Lung (tissue), 11 donors: ENCODE measurements at regions not wholly inside any gene's neighbourhood (a gene's known extent, or its start where the extent isn't known, plus 50 kb on each side); places are given as distances from the start of the nearest gene placed in this dataset.

Source experiments
- ATAC-seq: fragments of 200-7000 bp; cut with Tn5 transposase; one replicate; pipeline ENCODE4 v1.9.1; 2020; ENCODE audit warnings: moderate number of reproducible peaks; ENCODE audit not compliant: insufficient read depth, low FRiP score
- DNase-seq, 3 donors: peaks; one replicate each; pipeline ENCODE4 v3.0.0-alpha.2; 2013 to 2017
- H3K27ac ChIP-seq, 2 donors: one replicate each; pipeline ENCODE4 v1.5.1; 2013; ENCODE audit warnings: mild to moderate bottlenecking in 2 of 2, moderate library complexity in 2 of 2, control low read depth in 1 of 2, inconsistent platforms in 1 of 2, low read depth in 1 of 2, low read length in 1 of 2
- H3K27me3 ChIP-seq, 3 donors: one replicate each; pipeline ENCODE4 v1.5.1; 2013; ENCODE audit warnings: low read length in 2 of 3; ENCODE audit not compliant: control insufficient read depth in 3 of 3, insufficient read depth in 3 of 3
- H3K36me3 ChIP-seq, 4 donors: one replicate each; pipeline ENCODE4 v1.5.1; 2013; ENCODE audit warnings: low read length in 4 of 4, mild to moderate bottlenecking in 1 of 4, moderate library complexity in 1 of 4; ENCODE audit not compliant: control insufficient read depth in 4 of 4, insufficient read depth in 4 of 4
- H3K4me1 ChIP-seq, 5 donors: one replicate each; pipeline ENCODE4 v1.5.1; 2013; ENCODE audit warnings: low read length in 5 of 5, mild to moderate bottlenecking in 2 of 5, moderate library complexity in 1 of 5; ENCODE audit not compliant: control insufficient read depth in 5 of 5, insufficient read depth in 5 of 5
- H3K4me3 ChIP-seq: one replicate; pipeline ENCODE4 v1.5.1; 2013; ENCODE audit warnings: mild to moderate bottlenecking, control low read depth, moderate library complexity
- H3K9ac ChIP-seq, 2 donors: one replicate each; pipeline ENCODE4 v1.5.1; 2013; ENCODE audit warnings: low read length in 2 of 2, control low read depth in 1 of 2; ENCODE audit not compliant: insufficient read depth in 1 of 2
- H3K9me3 ChIP-seq, 4 donors: one replicate each; pipeline ENCODE4 v1.5.1; 2013; ENCODE audit warnings: low read length in 3 of 4, mild to moderate bottlenecking in 1 of 4, moderate library complexity in 1 of 4; ENCODE audit not compliant: control insufficient read depth in 4 of 4, insufficient read depth in 3 of 4
- WGBS, 2 donors: extraction: QIAGEN DNeasy Blood & Tissue Kit; methylation state at CpG; one replicate each; pipeline ENCODE4 v1.1.7; 2013; 5-methylcytosine and 5-hydroxymethylcytosine counted together
- TF ChIP-seq, protein P1 (sequence below): IDR thresholded peaks from 2 replicates; pipeline ENCODE4 v1.5.1; 2012; ENCODE audit warnings: mild to moderate bottlenecking; ENCODE audit errors: control extremely low read depth, extremely low read depth
- donor health status: control.
- donor health status: control.
- donor health status: Bipolar disorder and iron deficiency.
- donor health status: healthy.
- donor health status: DM: yes; HTN: yes; CAD: no.

GRCh38 chr5:109922381-109922995 lies 232.8 kb downstream of the MAN2A1 start:
- ATAC-seq = no peak
- Histone ChIP-seq H3K9ac (no peak overlapping the region), H3K4me1 (peaks cover 0 to 9% (median 4%) of the 10 kb centered on the region in 5 donors), H3K4me3 (no peak overlapping the region), H3K27me3 (no peaks in the 10 kb centered on the region), H3K27ac (no peak overlapping the region), H3K9me3 (no peaks in the 10 kb centered on the region), H3K36me3 (no peaks in the 10 kb centered on the region)
- WGBS, 2 donors = 51 to 66% methylated on average over 6 of the region's 6 CpGs
- TF ChIP-seq, protein P1, sequence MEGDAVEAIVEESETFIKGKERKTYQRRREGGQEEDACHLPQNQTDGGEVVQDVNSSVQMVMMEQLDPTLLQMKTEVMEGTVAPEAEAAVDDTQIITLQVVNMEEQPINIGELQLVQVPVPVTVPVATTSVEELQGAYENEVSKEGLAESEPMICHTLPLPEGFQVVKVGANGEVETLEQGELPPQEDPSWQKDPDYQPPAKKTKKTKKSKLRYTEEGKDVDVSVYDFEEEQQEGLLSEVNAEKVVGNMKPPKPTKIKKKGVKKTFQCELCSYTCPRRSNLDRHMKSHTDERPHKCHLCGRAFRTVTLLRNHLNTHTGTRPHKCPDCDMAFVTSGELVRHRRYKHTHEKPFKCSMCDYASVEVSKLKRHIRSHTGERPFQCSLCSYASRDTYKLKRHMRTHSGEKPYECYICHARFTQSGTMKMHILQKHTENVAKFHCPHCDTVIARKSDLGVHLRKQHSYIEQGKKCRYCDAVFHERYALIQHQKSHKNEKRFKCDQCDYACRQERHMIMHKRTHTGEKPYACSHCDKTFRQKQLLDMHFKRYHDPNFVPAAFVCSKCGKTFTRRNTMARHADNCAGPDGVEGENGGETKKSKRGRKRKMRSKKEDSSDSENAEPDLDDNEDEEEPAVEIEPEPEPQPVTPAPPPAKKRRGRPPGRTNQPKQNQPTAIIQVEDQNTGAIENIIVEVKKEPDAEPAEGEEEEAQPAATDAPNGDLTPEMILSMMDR = no peak
- DNase-seq = no peak

DNA sequence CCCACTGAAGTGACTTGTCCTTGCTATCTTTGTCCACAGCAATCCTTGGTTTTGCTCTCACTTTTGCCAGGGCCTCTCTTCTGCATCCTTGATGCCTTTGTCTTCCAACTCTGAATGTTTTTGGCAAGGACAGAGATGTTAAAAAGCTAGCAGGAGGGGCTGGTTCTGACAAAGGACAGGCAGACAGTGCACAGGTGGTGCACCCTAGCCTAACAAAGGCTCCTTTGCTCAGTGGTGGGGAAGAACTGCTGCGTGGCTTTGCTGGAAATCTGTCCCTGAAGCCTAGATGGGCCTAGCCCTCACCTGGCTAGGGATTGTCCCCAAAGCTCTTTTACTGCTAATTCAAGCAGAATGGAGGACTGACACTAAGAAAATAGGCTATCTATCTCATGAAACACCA lies 233.5 kb downstream of the MAN2A1 start:
- no peak overlapping the region for H3K9ac ChIP-seq
- no peak for DNase-seq
- no peaks in the 10 kb centered on the region for H3K27me3 ChIP-seq
- no peaks in the 10 kb centered on the region for H3K36me3 ChIP-seq
- no peaks in the 10 kb centered on the region for H3K9me3 ChIP-seq
- no peak overlapping the region for H3K4me3 ChIP-seq
- TF ChIP-seq, protein P1 = no peak
- no peak overlapping the region for H3K27ac ChIP-seq
- no peak for ATAC-seq
- WGBS, 2 donors = 82 to 95% methylated on average over 1 of the region's 1 CpG
- peaks cover 0 to 9% (median 4%) of the 10 kb centered on the region in 5 donors for H3K4me1 ChIP-seq

- Histone ChIP-seq H3K27me3 (no peaks in the 10 kb centered on the region), H3K27ac (no peak overlapping the region), H3K4me3 (no peak overlapping the region), H3K36me3 (no peaks in the 10 kb centered on the region), H3K4me1 (peaks cover 0 to 9% (median 4%) of the 10 kb centered on the region in 5 donors), H3K9ac (no peak overlapping the region), H3K9me3 (no peaks in the 10 kb centered on the region)
- WGBS, 2 donors = 89 to 90% methylated on average over 7 of the region's 7 CpGs
- ATAC-seq (no peak), DNase-seq (no peak)
- TF ChIP-seq, protein P1 = no peak
These were observed 234.7 kb downstream of the MAN2A1 start for GRCh38 chr5:109924237-109925107.
